MCF 10A (cell line): ENCODE measurements at regions not wholly inside any gene's neighbourhood (a gene's known extent, or its start where the extent isn't known, plus 50 kb on each side); places are given as distances from the start of the nearest gene placed in this dataset.

Experiments used
- BruUV-seq: library from RNA; stranded (reverse); fragments of 400-500 nt; replicated peaks from 2 replicates; lab custom pipeline; 2021; lab: Mats Ljungman, UMichigan
- CTCF ChIA-PET: fragments of 300-600 bp; sonication (Branson Sonifier 250); formaldehyde crosslinking; extraction: SDS; loops from one replicate; lab custom pipeline; 2021; ENCODE audit warnings: antibody characterized with exemption, inconsistent platforms; lab: Yijun Ruan, JAX
- POLR2A ChIA-PET: fragments of 300-600, 350-650 bp; sonication (Branson Sonifier 250); formaldehyde crosslinking; extraction: SDS; loops from one replicate; lab custom pipeline; 2020; ENCODE audit warnings: antibody characterized with exemption, inconsistent platforms; lab: Yijun Ruan, JAX
- DNase-seq: peaks from one replicate; pipeline ENCODE4 v3.0.0-alpha.2; 2018; ENCODE audit not compliant: unreplicated experiment
- H3K27ac Mint-ChIP-seq: one replicate; pipeline ENCODE4 v1.8.0; 2022; ENCODE audit warnings: mild to moderate bottlenecking, low read depth, mixed read lengths; ENCODE audit not compliant: unreplicated experiment
- H3K27me3 Mint-ChIP-seq: one replicate; pipeline ENCODE4 v1.8.0; 2022; ENCODE audit warnings: mixed read lengths; ENCODE audit not compliant: insufficient read depth, unreplicated experiment
- H3K36me3 Mint-ChIP-seq: one replicate; pipeline ENCODE4 v1.8.0; 2022; ENCODE audit warnings: mild to moderate bottlenecking, moderate library complexity, mixed read lengths; ENCODE audit not compliant: insufficient read depth, unreplicated experiment
- H3K4me1 Mint-ChIP-seq: one replicate; pipeline ENCODE4 v1.8.0; 2022; ENCODE audit warnings: mixed read lengths; ENCODE audit not compliant: insufficient read depth, unreplicated experiment
- H3K4me3 Mint-ChIP-seq: one replicate; pipeline ENCODE4 v1.8.0; 2022; ENCODE audit warnings: mild to moderate bottlenecking, moderate library complexity, mixed read lengths; ENCODE audit not compliant: unreplicated experiment
- H3K9me3 Mint-ChIP-seq: one replicate; pipeline ENCODE4 v1.8.0; 2022; ENCODE audit warnings: mixed read lengths; ENCODE audit not compliant: unreplicated experiment
- CTCF ChIP-seq: fragments of 200-600 bp; IDR thresholded peaks from one replicate; pipeline ENCODE4 v1.8.0; 2022; ENCODE audit warnings: antibody characterized with exemption, mild to moderate bottlenecking; ENCODE audit not compliant: unreplicated experiment
- intact Hi-C: fragments of 100-400 bp; cut with micrococcal nuclease; formaldehyde crosslinking; loops from 2 replicates; pipeline ENCODE4 v1.14.1; 2022

GRCh38 chr4:27717431-27717755 is 856.8 kb downstream of the STIM2 start:
- DNase-seq, result no peak
- H3K4me3 Mint-ChIP-seq, result no peak overlapping the region
- ChIA-PET POLR2A (no interaction called here), CTCF (no interaction called here)
- peaks cover 8% of the 10 kb centered on the region for H3K9me3 Mint-ChIP-seq
- no peaks in the 10 kb centered on the region for H3K27me3 Mint-ChIP-seq
- no TSS peak for BruUV-seq
- no peak for TF ChIP-seq CTCF
- no peaks in the 10 kb centered on the region for H3K4me1 Mint-ChIP-seq
- no peaks in the 10 kb centered on the region for H3K36me3 Mint-ChIP-seq
- no peak overlapping the region for H3K27ac Mint-ChIP-seq
- intact Hi-C loops, result no loop called here

GRCh38 chr4:27720010-27720766 is 859.5 kb downstream of the STIM2 start:
- Mint-ChIP-seq H3K4me3 (no peak overlapping the region), H3K27ac (no peak overlapping the region), H3K27me3 (no peaks in the 10 kb centered on the region), H3K4me1 (no peaks in the 10 kb centered on the region), H3K36me3 (no peaks in the 10 kb centered on the region), H3K9me3 (no peaks in the 10 kb centered on the region)
- TF ChIP-seq CTCF, result no peak
- POLR2A ChIA-PET, result interaction anchor here (0.7 kb wide), 1 partner anchor 861 kb away, joined by 6 read pairs; no protein-coding TSS in a partner anchor
- BruUV-seq, result no TSS peak
- no peak for DNase-seq
- CTCF ChIA-PET, result no interaction called here
- intact Hi-C loops, result no loop called here

- TF ChIP-seq CTCF, result no peak
- no TSS peak for BruUV-seq
- no peak overlapping the region for H3K4me3 Mint-ChIP-seq
- H3K9me3 Mint-ChIP-seq, result no peaks in the 10 kb centered on the region
- no peaks in the 10 kb centered on the region for H3K4me1 Mint-ChIP-seq
- intact Hi-C loops, result no loop called here
- H3K27ac Mint-ChIP-seq, result no peak overlapping the region
- CTCF ChIA-PET, result no interaction called here
- POLR2A ChIA-PET, result no interaction called here
- no peaks in the 10 kb centered on the region for H3K36me3 Mint-ChIP-seq
- no peak for DNase-seq
- no peaks in the 10 kb centered on the region for H3K27me3 Mint-ChIP-seq
These were observed 860.6 kb downstream of the STIM2 start for GRCh38 chr4:27721193-27721592.

- Mint-ChIP-seq H3K4me3 (no peak overlapping the region), H3K4me1 (peaks cover 5% of the 10 kb centered on the region), H3K27me3 (no peaks in the 10 kb centered on the region), H3K36me3 (no peaks in the 10 kb centered on the region), H3K27ac (no peak overlapping the region), H3K9me3 (no peaks in the 10 kb centered on the region)
- TF ChIP-seq CTCF, result no peak
- no peak for DNase-seq
- intact Hi-C loops, result no loop called here
- ChIA-PET POLR2A (no interaction called here), CTCF (no interaction called here)
- BruUV-seq, result no TSS peak
These were observed 868.3 kb downstream of the STIM2 start for GRCh38 chr4:27728892-27729291.
